ENCODE measurements at regions not wholly inside any gene's neighbourhood (a gene's known extent, or its start where the extent isn't known, plus 50 kb on each side); places are given as distances from the start of the nearest gene placed in this dataset.

DNA sequence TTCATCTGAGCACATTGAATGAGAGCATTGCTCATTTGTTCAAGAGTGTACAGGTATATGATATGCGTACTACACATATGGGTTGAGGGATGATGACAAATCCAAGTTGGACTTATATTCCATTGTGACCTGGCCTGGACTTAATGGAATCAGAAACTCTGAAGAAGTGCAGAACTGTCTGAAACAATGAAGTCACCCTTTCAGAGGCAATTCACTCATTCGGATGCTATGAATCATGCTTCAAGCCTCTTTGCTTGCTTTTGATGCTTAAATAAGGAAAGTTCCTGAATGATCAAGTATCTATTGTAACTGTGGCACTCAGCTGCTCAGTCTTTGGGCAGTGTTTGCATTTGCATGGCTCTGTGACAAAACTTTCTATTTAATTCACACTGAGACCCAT lies 93.4 kb downstream of the ZNF365 start:
- TF ChIP-seq, protein P1, sequence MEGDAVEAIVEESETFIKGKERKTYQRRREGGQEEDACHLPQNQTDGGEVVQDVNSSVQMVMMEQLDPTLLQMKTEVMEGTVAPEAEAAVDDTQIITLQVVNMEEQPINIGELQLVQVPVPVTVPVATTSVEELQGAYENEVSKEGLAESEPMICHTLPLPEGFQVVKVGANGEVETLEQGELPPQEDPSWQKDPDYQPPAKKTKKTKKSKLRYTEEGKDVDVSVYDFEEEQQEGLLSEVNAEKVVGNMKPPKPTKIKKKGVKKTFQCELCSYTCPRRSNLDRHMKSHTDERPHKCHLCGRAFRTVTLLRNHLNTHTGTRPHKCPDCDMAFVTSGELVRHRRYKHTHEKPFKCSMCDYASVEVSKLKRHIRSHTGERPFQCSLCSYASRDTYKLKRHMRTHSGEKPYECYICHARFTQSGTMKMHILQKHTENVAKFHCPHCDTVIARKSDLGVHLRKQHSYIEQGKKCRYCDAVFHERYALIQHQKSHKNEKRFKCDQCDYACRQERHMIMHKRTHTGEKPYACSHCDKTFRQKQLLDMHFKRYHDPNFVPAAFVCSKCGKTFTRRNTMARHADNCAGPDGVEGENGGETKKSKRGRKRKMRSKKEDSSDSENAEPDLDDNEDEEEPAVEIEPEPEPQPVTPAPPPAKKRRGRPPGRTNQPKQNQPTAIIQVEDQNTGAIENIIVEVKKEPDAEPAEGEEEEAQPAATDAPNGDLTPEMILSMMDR (IDR thresholded peaks at IDR 0.05; ENCODE audit: low read depth, low read length) = no peak
- no peak overlapping the region for H3K4me3 ChIP-seq (replicated peaks in 1 of 2; ENCODE audit: low read depth in 2 of 2, low read length in 2 of 2)
- DNase-seq (ENCODE audit: low read depth in 2 of 2) = peak in 1 of 2 donors; percentile 61

DNA sequence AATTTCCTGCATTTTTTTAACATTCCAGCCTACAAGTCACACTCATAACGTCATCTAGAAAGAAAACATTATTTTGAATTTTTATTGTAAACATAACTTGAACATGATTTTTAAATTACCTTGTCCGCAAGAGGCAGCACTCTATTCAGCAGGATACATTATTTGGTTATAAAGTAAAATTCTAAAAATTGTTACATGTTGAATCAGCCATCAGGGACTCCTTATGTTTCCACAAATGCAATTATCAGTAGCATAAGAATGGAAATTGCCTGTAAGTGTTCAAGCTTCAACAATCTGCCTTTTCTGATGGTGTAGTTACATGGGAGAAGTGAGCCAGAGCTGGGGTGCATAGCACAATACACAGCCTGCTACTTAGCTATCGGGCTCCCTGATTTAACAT lies 97.5 kb downstream of the ZNF365 start:
- TF ChIP-seq, protein P1 (IDR thresholded peaks at IDR 0.05; ENCODE audit: low read depth, low read length) = no peak
- no peak for DNase-seq (ENCODE audit: low read depth in 2 of 2)
- no peak overlapping the region for H3K4me3 ChIP-seq (replicated peaks in 1 of 2; ENCODE audit: low read depth in 2 of 2, low read length in 2 of 2)

DNA sequence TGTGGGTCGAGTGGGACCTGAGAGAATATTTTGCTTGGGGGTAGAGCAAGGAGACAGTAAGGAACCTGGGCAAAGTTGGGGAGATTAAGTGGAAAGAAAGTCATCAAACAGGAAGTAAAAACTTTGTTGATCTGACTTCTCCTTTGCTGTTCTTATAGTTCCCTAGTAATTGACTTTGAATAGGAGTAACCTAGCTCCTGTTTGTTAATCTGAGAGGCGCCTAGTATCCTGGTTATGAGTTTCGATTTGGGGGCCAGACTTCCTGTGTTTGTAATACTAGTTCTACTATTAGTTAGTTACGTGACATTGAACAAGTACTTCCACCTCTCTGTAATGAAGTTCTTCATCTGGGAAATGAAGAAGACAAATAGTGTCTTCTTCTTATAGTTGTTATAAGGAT lies 99.1 kb downstream of the ZNF365 start:
- no peak for DNase-seq (ENCODE audit: low read depth in 2 of 2)
- H3K4me3 ChIP-seq (replicated peaks in 1 of 2; ENCODE audit: low read depth in 2 of 2, low read length in 2 of 2) = no peak overlapping the region
- TF ChIP-seq, protein P1 (IDR thresholded peaks at IDR 0.05; ENCODE audit: low read depth, low read length) = no peak

DNA sequence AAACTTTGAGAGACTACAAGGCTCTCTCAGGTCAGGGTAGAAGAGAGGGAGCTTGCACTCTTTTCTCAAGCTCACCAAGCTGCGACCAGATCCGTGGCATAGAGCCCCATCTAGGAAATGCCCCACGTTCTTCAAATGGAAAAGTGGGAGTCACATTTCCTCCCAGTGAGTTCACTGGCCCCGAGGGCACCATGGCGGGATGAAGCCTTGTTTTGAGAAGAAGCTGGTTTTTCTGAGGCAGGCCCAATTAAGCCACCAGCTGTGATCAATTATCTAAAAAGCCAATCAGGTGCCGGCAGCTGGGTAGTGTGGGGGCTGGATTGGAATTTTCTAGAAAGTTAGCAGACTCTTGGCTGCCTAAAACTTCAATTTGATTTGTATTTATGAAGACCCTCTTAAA lies 101.4 kb downstream of the ZNF365 start:
- no peak for DNase-seq (ENCODE audit: low read depth in 2 of 2)
- TF ChIP-seq, protein P1 (IDR thresholded peaks at IDR 0.05; ENCODE audit: low read depth, low read length) = no peak
- no peak overlapping the region for H3K4me3 ChIP-seq (replicated peaks in 1 of 2; ENCODE audit: low read depth in 2 of 2, low read length in 2 of 2)

DNA sequence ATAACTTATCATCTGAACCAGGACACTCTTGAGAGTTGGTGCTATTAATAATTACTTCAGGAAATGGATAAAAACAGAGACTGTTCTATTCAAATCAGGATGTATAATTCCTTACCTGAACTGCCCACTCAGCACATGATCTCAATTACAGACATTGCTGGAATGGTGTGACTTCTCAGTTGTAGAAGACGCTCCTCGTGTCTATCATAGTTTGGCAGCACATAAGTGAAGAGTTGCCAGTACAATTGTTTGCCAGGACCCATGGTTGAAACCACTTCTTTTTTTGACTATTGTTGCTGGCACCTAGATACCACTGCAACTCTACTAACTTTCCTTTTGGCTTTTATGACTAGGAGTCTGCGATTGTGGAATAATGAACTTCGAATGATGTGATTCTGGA lies 105.4 kb downstream of the ZNF365 start:
- no peak for DNase-seq (ENCODE audit: low read depth in 2 of 2)
- TF ChIP-seq, protein P1 (IDR thresholded peaks at IDR 0.05; ENCODE audit: low read depth, low read length) = no peak
- no peak overlapping the region for H3K4me3 ChIP-seq (replicated peaks in 1 of 2; ENCODE audit: low read depth in 2 of 2, low read length in 2 of 2)

DNA sequence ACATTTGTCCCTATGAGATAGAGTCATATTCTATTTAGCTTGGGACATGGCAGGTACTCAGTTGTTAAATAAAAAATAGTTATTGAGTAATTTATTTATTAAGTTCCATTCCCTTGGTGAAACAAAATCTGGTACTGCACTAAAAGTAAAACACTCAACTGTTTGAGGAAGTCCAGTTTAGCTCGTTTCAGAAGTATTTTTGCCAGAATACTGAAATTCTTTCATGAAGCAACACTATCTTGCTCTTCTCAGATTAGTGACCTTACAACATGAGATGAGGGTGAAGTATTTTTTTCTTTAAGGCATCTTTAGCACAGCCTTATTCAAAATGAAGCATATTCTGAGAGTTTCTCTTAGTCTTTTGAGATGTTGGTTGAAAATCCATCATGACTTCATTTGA lies 106.0 kb downstream of the ZNF365 start:
- H3K4me3 ChIP-seq (replicated peaks in 1 of 2; ENCODE audit: low read depth in 2 of 2, low read length in 2 of 2) = no peak overlapping the region
- DNase-seq (ENCODE audit: low read depth in 2 of 2) = no peak
- TF ChIP-seq, protein P1 (IDR thresholded peaks at IDR 0.05; ENCODE audit: low read depth, low read length) = no peak

DNA sequence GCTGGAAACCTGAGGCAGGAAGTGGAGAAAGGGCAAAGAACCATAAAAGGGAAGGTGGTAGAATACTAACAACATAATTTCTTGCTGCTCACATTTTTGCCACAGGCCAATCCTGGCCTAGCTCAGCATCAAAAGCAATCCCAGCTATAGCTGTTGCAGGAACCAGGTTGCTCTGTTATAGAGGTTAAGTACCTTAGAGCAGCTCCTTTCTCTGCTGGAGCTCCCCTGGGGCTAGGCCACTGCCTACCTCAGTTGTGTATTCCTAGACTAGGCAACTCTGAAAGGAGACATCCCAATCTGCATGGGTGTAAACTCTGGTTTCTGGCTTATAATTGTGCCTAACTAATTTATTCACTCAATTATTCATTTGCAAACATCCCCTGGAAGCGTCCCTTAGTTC lies 108.4 kb downstream of the ZNF365 start:
- DNase-seq (ENCODE audit: low read depth in 2 of 2) = no peak
- no peak overlapping the region for H3K4me3 ChIP-seq (replicated peaks in 1 of 2; ENCODE audit: low read depth in 2 of 2, low read length in 2 of 2)
- TF ChIP-seq, protein P1 (IDR thresholded peaks at IDR 0.05; ENCODE audit: low read depth, low read length) = no peak
